Pancreas (tissue), 10 donors: ENCODE measurements at regions not wholly inside any gene's neighbourhood (a gene's known extent, or its start where the extent isn't known, plus 50 kb on each side); places are given as distances from the start of the nearest gene placed in this dataset.
A peak's percentile ranks its signal among the peaks of the same experiment; 100 is the strongest.

Source experiments
- ATAC-seq, 4 donors: fragments of 200-7000 bp; cut with Tn5 transposase; one replicate each; pipeline versions ENCODE4 v1.8.0 to v1.9.1; 2020; ENCODE audit warnings: mild to moderate bottlenecking in 4 of 4, moderate library complexity in 4 of 4
- DNase-seq, 6 donors: peaks; one replicate each; pipeline ENCODE4 v3.0.0-alpha.2; 2020
- FAIRE-seq: peaks from 2 replicates; lab custom pipeline; 2012; peaks lifted over from hg19 to GRCh38; lab: Jason Lieb, UNC
- H3K27ac ChIP-seq, 4 donors: fragments of 200-600 bp; sonication (generic); 1 replicate in 3 of 4; 2 replicates in 1 of 4; pipeline versions ENCODE4 v1.5.0 to v1.8.0; 2020
- H3K27me3 ChIP-seq, 4 donors: fragments of 200-600 bp; one replicate each; pipeline ENCODE4 v1.8.0; 2021
- H3K36me3 ChIP-seq, 3 donors: fragments of 200-600 bp; sonication (generic) in 1 of 3; one replicate each; pipeline versions ENCODE4 v1.5.0 to v1.8.0; 2020 to 2021
- H3K4me1 ChIP-seq, 3 donors: fragments of 200-600 bp; one replicate each; pipeline ENCODE4 v1.8.0; 2021
- H3K4me3 ChIP-seq, 4 donors: fragments of 200-600 bp; sonication (generic) in 2 of 4; one replicate each; pipeline versions ENCODE4 v1.5.0 to v1.8.0; 2020 to 2021
- H3K9me3 ChIP-seq, 4 donors: fragments of 200-600 bp; one replicate each; pipeline ENCODE4 v1.8.0; 2021
- CTCF ChIP-seq, 4 donors: fragments of 200-600 bp; sonication (generic) in 3 of 4; IDR thresholded peaks; one replicate each; pipeline versions ENCODE4 v1.5.0 to v1.8.0; 2021; ENCODE audit warnings: antibody characterized with exemption in 4 of 4
- WGBS, 2 donors: extraction: QIAGEN DNeasy Blood & Tissue Kit; methylation state at CpG; one replicate each; pipeline ENCODE4 v1.1.7; 2013; 5-methylcytosine and 5-hydroxymethylcytosine counted together
- intact Hi-C, 3 donors: fragments of 100-400 bp; cut with DNase I; formaldehyde crosslinking; loops; one replicate each; pipeline versions ENCODE4 v1.11.1 to v1.14.2; 2022
- donor health status: healthy with polysubstance abuse.
- donor health status: DM: no; HTN: no; CAD: no; lungs with moderate emphysema.
- donor health status: DM: no; HTN: no; CAD: no.
- donor health status: control.
- donor health status: control.
- donor health status: Bipolar disorder and iron deficiency.
- donor health status: DM: yes; HTN: yes; CAD: no.
- donor health status: DM: no; HTN: no; CAD: no.
- donor health status: DM: no; HTN: no; CAD: no.
- donor health status: DM: yes; HTN: yes; CAD: no.

- no peak overlapping the region for H3K27ac ChIP-seq
- FAIRE-seq, result no peak
- no peak for TF ChIP-seq CTCF (IDR thresholded peaks at IDR 0.05)
- intact Hi-C loops, result no loop called here
- H3K4me3 ChIP-seq, result no peak overlapping the region
- DNase-seq, result peak in 3 of 6 donors; percentile 16 to 61 (median 57)
- no peaks in the 10 kb centered on the region for H3K36me3 ChIP-seq
- H3K9me3 ChIP-seq, result no peaks in the 10 kb centered on the region
- H3K4me1 ChIP-seq, result no peaks in the 10 kb centered on the region
- no peak for ATAC-seq
- peaks cover 0 to 9% (median 0%) of the 10 kb centered on the region in 4 donors for H3K27me3 ChIP-seq
- 57 to 61% methylated on average over 24 of the region's 24 CpGs for WGBS, 2 donors
Measured at GRCh38 chr12:132395908-132396305, 66.5 kb upstream of the GALNT9 start.

GRCh38 chr12:132395192-132395907, 66.0 kb upstream of the GALNT9 start:
- TF ChIP-seq CTCF (IDR thresholded peaks at IDR 0.05), result no peak
- Histone ChIP-seq H3K4me1 (no peaks in the 10 kb centered on the region), H3K9me3 (no peaks in the 10 kb centered on the region), H3K27ac (no peak overlapping the region), H3K4me3 (no peak overlapping the region), H3K27me3 (peaks cover 0 to 9% (median 0%) of the 10 kb centered on the region in 4 donors), H3K36me3 (no peaks in the 10 kb centered on the region)
- 66 to 68% methylated on average over 28 of the region's 28 CpGs for WGBS, 2 donors
- intact Hi-C loops, result no loop called here
- FAIRE-seq (no peak), DNase-seq (peak in 2 of 6 donors; percentile 41 to 45), ATAC-seq (no peak)

- H3K4me1 ChIP-seq, result no peaks in the 10 kb centered on the region
- no peak for FAIRE-seq
- ATAC-seq, result no peak
- TF ChIP-seq CTCF (IDR thresholded peaks at IDR 0.05), result no peak
- H3K9me3 ChIP-seq, result no peaks in the 10 kb centered on the region
- H3K4me3 ChIP-seq, result no peak overlapping the region
- intact Hi-C loops, result no loop called here
- no peak overlapping the region for H3K27ac ChIP-seq
- peaks cover 0 to 9% (median 0%) of the 10 kb centered on the region in 4 donors for H3K27me3 ChIP-seq
- no peaks in the 10 kb centered on the region for H3K36me3 ChIP-seq
- WGBS, 2 donors, result 73 to 77% methylated on average over 33 to 36 of the region's 36 CpGs
- peak in 2 of 6 donors; percentile 13 to 47 for DNase-seq
Measured at GRCh38 chr12:132393991-132394949, 64.9 kb upstream of the GALNT9 start.

- peak in 2 of 6 donors; percentile 39 to 41 for DNase-seq
- Histone ChIP-seq H3K4me3 (no peak overlapping the region), H3K9me3 (no peaks in the 10 kb centered on the region), H3K27ac (no peak overlapping the region), H3K4me1 (no peaks in the 10 kb centered on the region), H3K36me3 (no peaks in the 10 kb centered on the region), H3K27me3 (peaks cover 0 to 5% (median 0%) of the 10 kb centered on the region in 4 donors)
- FAIRE-seq, result no peak
- intact Hi-C loops, result no loop called here
- no peak for TF ChIP-seq CTCF (IDR thresholded peaks at IDR 0.05)
- 35 to 38% methylated on average over 19 of the region's 19 CpGs for WGBS, 2 donors
- no peak for ATAC-seq
Measured at GRCh38 chr12:132393245-132393795, 63.9 kb upstream of the GALNT9 start.
